ENCODE measurements at regions not wholly inside any gene's neighbourhood (a gene's known extent, or its start where the extent isn't known, plus 50 kb on each side); places are given as distances from the start of the nearest gene placed in this dataset.

DNA sequence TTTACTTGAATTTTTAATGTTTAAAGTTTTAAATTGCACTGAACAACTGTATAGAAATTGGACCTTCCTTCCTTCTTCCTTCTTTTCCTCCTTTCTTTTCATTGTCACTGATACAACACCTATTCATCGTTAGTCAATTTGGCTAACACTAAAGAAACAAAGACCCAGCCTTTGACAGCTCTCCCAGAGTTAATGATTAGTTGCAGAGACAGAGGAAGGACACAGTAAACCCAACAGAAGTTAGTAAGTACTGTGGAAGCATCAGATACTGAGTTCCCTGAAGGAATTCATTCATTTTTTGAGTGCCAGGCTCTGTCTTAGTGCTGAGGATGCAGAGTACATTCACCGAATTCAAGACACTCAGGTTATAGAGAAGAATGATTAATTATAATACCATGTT is 77.9 kb upstream of the RAB27B start:
- no TSS peak for BruUV-seq (replicated peaks)
- Mint-ChIP-seq H3K9me3 (ENCODE audit: unreplicated experiment) (no peaks in the 10 kb centered on the region), H3K27me3 (ENCODE audit: insufficient read depth, unreplicated experiment) (no peaks in the 10 kb centered on the region), H3K4me3 (ENCODE audit: unreplicated experiment) (no peak overlapping the region), H3K27ac (ENCODE audit: low read depth, unreplicated experiment) (no peak overlapping the region), H3K4me1 (ENCODE audit: insufficient read depth, unreplicated experiment) (no peaks in the 10 kb centered on the region), H3K36me3 (ENCODE audit: insufficient read depth, unreplicated experiment) (peaks cover 7% of the 10 kb centered on the region)
- CTCF ChIA-PET: interaction anchor here (0.6 kb wide), 1 partner anchor 195 kb away, joined by 3 read pairs; no protein-coding TSS in a partner anchor
- intact Hi-C loops (cut with micrococcal nuclease): no loop called here
- DNase-seq (ENCODE audit: unreplicated experiment): no peak
- no peak for TF ChIP-seq CTCF (IDR thresholded peaks at IDR 0.05; ENCODE audit: unreplicated experiment)
- POLR2A ChIA-PET: interaction anchor here (1.0 kb wide), 1 partner anchor 9 kb away, joined by 3 read pairs; no protein-coding TSS in a partner anchor

- no peak for TF ChIP-seq CTCF (IDR thresholded peaks at IDR 0.05; ENCODE audit: unreplicated experiment)
- no peak overlapping the region for H3K27ac Mint-ChIP-seq (ENCODE audit: low read depth, unreplicated experiment)
These were observed 76.1 kb upstream of the RAB27B start for GRCh38 chr18:54752185-54752584.

DNA sequence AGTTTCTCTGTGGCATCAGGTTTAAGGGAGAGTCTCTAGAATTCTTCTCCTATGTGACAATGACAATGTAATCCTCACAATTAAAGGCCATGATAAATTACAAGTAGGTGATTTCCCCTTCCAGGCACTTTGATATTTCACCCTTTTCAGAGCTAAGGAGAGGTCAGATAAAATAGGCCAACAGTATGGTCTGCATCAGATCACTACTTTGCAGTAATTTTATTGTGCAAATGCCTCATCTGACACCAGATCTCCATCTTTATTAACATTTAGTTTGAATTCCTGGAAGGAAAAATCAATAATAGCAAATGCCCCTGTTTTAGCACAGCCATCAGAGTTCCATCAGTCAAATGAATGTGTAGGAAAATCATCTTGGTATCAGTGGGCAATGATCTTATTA is 72.8 kb upstream of the RAB27B start:
- no TSS peak for BruUV-seq (replicated peaks)
- Mint-ChIP-seq H3K4me1 (ENCODE audit: insufficient read depth, unreplicated experiment) (no peaks in the 10 kb centered on the region), H3K27ac (ENCODE audit: low read depth, unreplicated experiment) (no peak overlapping the region), H3K27me3 (ENCODE audit: insufficient read depth, unreplicated experiment) (no peaks in the 10 kb centered on the region), H3K36me3 (ENCODE audit: insufficient read depth, unreplicated experiment) (peaks cover 7% of the 10 kb centered on the region), H3K9me3 (ENCODE audit: unreplicated experiment) (no peaks in the 10 kb centered on the region), H3K4me3 (ENCODE audit: unreplicated experiment) (no peak overlapping the region)
- POLR2A ChIA-PET: no interaction called here
- DNase-seq (ENCODE audit: unreplicated experiment): no peak
- intact Hi-C loops (cut with micrococcal nuclease): no loop called here
- CTCF ChIA-PET: interaction anchor here (0.5 to 1.7 kb wide), 2 partner anchors 13 to 197 kb away, joined by 5 read pairs; no protein-coding TSS in a partner anchor
- TF ChIP-seq CTCF (IDR thresholded peaks at IDR 0.05; ENCODE audit: unreplicated experiment): no peak

More at GRCh38 chr18:54752185-54752584, 76.1 kb upstream of the RAB27B start:
- ChIA-PET POLR2A (interaction anchor here (1.0 to 1.2 kb wide), 2 partner anchors 19 to 20 kb away, joined by 3 to 4 read pairs; no protein-coding TSS in a partner anchor), CTCF (interaction anchor here (0.7 to 1.0 kb wide), 2 partner anchors 14 to 288 kb away, joined by 3 read pairs; no protein-coding TSS in a partner anchor)
- no peaks in the 10 kb centered on the region for H3K9me3 Mint-ChIP-seq (ENCODE audit: unreplicated experiment)
- peaks cover 7% of the 10 kb centered on the region for H3K36me3 Mint-ChIP-seq (ENCODE audit: insufficient read depth, unreplicated experiment)
- no peaks in the 10 kb centered on the region for H3K4me1 Mint-ChIP-seq (ENCODE audit: insufficient read depth, unreplicated experiment)
- no peaks in the 10 kb centered on the region for H3K27me3 Mint-ChIP-seq (ENCODE audit: insufficient read depth, unreplicated experiment)
- H3K4me3 Mint-ChIP-seq (ENCODE audit: unreplicated experiment): no peak overlapping the region
- intact Hi-C loops (cut with micrococcal nuclease): no loop called here
- DNase-seq (ENCODE audit: unreplicated experiment): no peak
- no TSS peak for BruUV-seq (replicated peaks)

DNA sequence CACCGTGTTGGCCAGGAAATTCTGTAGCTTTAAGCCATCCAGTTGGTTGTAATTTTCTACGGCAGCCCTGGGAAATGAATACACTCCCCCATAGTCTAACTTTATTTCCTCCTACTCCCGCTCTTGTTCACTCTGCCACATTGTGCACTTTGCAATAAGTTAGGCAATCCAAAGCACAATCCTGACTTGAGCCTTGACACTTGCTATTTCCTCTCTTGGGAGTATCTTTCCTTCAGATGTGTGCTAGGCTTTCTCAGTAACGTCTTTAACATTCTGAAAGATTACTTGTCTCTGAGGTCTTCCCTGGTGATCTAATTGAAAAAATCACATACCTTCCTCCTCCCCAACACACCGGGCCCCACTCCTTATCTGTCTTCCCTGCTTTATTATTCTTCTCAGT is 65.9 kb upstream of the RAB27B start:
- Mint-ChIP-seq H3K27me3 (ENCODE audit: insufficient read depth, unreplicated experiment) (no peaks in the 10 kb centered on the region), H3K4me3 (ENCODE audit: unreplicated experiment) (no peak overlapping the region), H3K27ac (ENCODE audit: low read depth, unreplicated experiment) (no peak overlapping the region), H3K4me1 (ENCODE audit: insufficient read depth, unreplicated experiment) (no peaks in the 10 kb centered on the region), H3K36me3 (ENCODE audit: insufficient read depth, unreplicated experiment) (no peaks in the 10 kb centered on the region), H3K9me3 (ENCODE audit: unreplicated experiment) (no peaks in the 10 kb centered on the region)
- no peak for TF ChIP-seq CTCF (IDR thresholded peaks at IDR 0.05; ENCODE audit: unreplicated experiment)
- intact Hi-C loops (cut with micrococcal nuclease): no loop called here
- no peak for DNase-seq (ENCODE audit: unreplicated experiment)
- no TSS peak for BruUV-seq (replicated peaks)
- ChIA-PET POLR2A (no interaction called here), CTCF (no interaction called here)

Measured in MCF 10A (cell line).